GM13976 (cell line): ENCODE measurements at regions not wholly inside any gene's neighbourhood (a gene's known extent, or its start where the extent isn't known, plus 50 kb on each side); places are given as distances from the start of the nearest gene placed in this dataset.

Experiments used
- DNase-seq: peaks from one replicate; pipeline ENCODE4 v3.0.0; 2012; ENCODE audit warnings: low spot score
- CTCF ChIP-seq: IDR thresholded peaks from 2 replicates; pipeline ENCODE4 v1.5.1; 2012; ENCODE audit warnings: borderline replicate concordance, mild to moderate bottlenecking; ENCODE audit not compliant: insufficient read depth; ENCODE audit errors: extremely low read depth, missing control alignments, control extremely low read depth
- in situ Hi-C: fragments of 300-500 bp; cut with MboI; formaldehyde crosslinking; loops from one replicate; pipeline ENCODE4 v1.12.0; 2022; ENCODE audit warnings: low sequenced_read_pairs, mixed read lengths, inconsistent platforms; ENCODE audit not compliant: unreplicated experiment

DNA sequence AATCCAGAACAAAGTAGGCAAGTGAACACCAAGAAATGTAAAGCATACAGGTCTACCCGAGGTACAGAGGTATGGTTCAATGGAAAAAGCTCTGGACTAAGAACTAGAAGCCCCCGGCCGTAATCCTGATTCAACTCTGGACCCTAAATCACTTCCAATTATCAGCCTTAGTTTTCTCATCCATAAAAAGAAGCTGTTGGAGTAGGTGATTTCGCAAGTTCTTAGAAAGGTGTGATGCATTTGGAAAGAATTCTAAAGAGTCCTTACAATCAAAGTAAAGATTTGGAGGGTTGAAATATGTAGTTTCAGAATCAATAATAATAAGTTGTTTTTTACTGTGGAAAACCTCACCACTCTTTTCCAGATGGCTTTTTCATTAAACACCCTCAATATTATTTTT lies 622.1 kb upstream of the ID2 start:
- in situ Hi-C loops: no loop called here
- no peak for DNase-seq
- no peak for TF ChIP-seq CTCF

GRCh38 chr2:8061219-8061618 lies 620.6 kb upstream of the ID2 start:
- TF ChIP-seq CTCF: no peak
- in situ Hi-C loops: no loop called here
- DNase-seq: no peak

DNA sequence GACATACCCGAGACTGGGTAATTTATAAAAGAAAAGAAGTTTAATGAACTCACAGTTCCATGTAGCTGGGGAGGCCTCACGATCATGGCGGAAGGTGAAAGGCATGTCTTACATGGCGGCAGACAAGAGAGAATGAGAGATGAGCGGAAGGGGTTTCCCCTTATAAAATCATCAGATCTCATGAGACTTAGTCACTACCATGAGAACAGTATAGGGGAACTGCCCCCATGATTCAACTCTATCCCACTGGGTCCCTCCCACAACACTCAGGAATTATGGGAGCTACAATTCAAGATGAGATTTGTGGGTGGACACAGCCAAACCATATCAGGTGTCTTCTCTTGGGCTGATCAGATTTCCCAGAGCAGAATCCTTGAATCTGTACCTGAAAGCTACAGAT lies 617.3 kb upstream of the ID2 start:
- in situ Hi-C loops: no loop called here
- no peak for TF ChIP-seq CTCF
- DNase-seq: no peak

GRCh38 chr2:8065191-8065590 lies 616.7 kb upstream of the ID2 start:
- no peak for DNase-seq
- in situ Hi-C loops: no loop called here
- TF ChIP-seq CTCF: no peak

DNA sequence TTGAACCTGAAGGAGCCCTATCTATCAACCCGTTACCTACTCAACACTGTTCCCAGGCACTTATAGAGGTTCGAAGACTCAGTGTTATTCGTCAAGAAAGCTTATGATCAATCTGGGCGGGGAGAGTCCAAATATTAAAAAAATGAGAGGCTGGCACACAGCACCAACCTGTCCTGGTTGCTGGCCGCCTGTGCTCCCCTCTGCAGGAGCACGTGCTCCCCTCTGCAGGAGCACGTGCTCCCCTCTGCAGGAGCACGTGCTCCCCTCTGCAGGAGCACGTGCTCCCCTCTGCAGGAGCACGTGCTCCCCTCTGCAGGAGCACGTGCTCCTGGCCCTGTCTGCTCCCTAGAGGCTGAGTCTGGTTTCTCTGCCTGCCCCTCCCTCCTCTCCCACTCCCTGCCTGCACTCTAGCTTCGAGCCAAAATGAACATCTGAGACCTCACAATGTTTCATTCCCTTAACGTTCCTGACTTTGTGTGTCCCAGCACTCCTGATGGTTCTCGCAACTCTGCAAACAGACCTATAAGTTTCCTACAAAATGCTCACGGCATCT lies 614.0 kb upstream of the ID2 start:
- in situ Hi-C loops: no loop called here

GRCh38 chr2:8072907-8073306 lies 608.9 kb upstream of the ID2 start:
- no peak for TF ChIP-seq CTCF
- in situ Hi-C loops: no loop called here
- DNase-seq: no peak

More for the DNA sequence above, 614.0 kb upstream of the ID2 start:
- no peak for TF ChIP-seq CTCF
- DNase-seq: no peak

DNA sequence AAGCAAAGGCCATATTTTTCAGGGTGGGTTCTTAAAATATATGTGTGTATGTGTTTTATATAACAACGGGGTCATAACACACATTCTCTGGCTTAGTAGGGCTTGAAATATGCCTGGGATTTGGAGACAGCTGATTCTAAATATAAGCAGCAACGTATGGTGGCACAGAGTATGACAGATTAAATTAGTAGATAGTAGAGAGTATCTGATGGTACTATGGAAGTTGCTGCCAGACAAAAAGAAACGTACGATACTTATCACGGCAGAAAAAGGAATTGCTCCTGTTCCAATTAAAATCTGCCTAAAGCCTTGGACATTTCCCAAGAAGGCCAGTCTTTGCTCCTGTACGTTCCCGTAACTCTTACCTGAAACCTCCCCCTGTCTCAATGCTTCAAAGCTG lies 607.9 kb upstream of the ID2 start:
- in situ Hi-C loops: no loop called here
- no peak for TF ChIP-seq CTCF
- no peak for DNase-seq
